ENCODE measurements at regions not wholly inside any gene's neighbourhood (a gene's known extent, or its start where the extent isn't known, plus 50 kb on each side); places are given as distances from the start of the nearest gene placed in this dataset.

DNA sequence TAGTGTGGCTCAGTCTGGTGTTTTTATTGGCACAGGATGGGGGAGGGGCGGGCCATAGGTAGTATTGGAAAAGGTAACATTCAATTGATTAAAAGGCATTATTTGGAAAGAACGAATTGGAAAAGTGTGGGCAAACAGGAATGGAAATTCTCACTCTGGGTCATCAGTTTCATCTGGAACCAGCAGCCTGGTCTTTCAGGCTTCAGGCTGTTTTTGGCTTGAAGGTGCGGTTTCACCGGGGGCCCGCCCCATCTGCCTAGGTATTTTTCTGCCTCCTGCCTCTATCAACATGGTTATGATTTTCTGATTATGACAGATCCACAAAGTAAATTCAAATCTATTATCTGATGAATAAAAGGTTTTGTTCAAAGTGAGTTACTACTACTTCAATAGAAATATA lies 59.5 kb upstream of the CD28 start:
- ChIA-PET CTCF (interaction anchor here (0.6 to 0.7 kb wide), 2 partner anchors 9 to 354 kb away, joined by 3 read pairs; no protein-coding TSS in a partner anchor), POLR2A (no interaction called here), SMC1A (ENCODE audit: uncharacterized antibody, unreplicated experiment) (no interaction called here), RAD21 (ENCODE audit: unreplicated experiment) (no interaction called here)
- no peak for DNase-seq (ENCODE audit: low read depth, low spot score)
- Histone ChIP-seq H3K4me2 (ENCODE audit: control insufficient read depth, insufficient read depth) (no peak overlapping the region), H3K27ac (ENCODE audit: control insufficient read depth, insufficient read depth) (no peak overlapping the region), H4K20me1 (ENCODE audit: control insufficient read depth, insufficient read depth) (no peaks in the 10 kb centered on the region), H3K27me3 (replicated peaks in 1 of 2; ENCODE audit: control insufficient read depth in 2 of 2, insufficient read depth in 2 of 2, low read length in 1 of 2) (0 out of 4 replicates have a peak, but pooled peaks cover 0 to 2% of the 10 kb centered on the region in 2 experiments), H3K9me3 (replicated peaks; ENCODE audit: control insufficient read depth, insufficient read depth, low read length) (no peaks in the 10 kb centered on the region; the same call in 2 of the 3 replicates), H3K4me1 (ENCODE audit: control insufficient read depth, insufficient read depth, low read length) (no peaks in the 10 kb centered on the region), H3K9ac (ENCODE audit: control insufficient read depth, insufficient read depth, low read length) (no peak overlapping the region), H3K4me3 (no peak overlapping the region), H3K36me3 (ENCODE audit: control insufficient read depth in 2 of 2, insufficient read depth in 2 of 2, low read length in 1 of 2) (no peaks in the 10 kb centered on the region), H2AFZ (ENCODE audit: control insufficient read depth, low read depth, low read length) (no peak overlapping the region), H3K79me2 (ENCODE audit: control insufficient read depth, insufficient read depth, low read length) (no peaks in the 10 kb centered on the region)
- no TSS peak for BruUV-seq (replicated peaks)
- in situ Hi-C loops (cut with MboI) = no loop called here
- WGBS (ENCODE audit: insufficient coverage, insufficient replicate concordance, low lambda C conversion rate, missing lambda C conversion rate) = 61% methylated on average over 5 of the region's 5 CpGs
- intact Hi-C loops (cut with micrococcal nuclease; ENCODE audit: unreplicated experiment) = no loop called here
- no peak for FAIRE-seq
- TF ChIP-seq ZNF274 (IDR thresholded peaks at IDR 0.05; ENCODE audit: insufficient read depth, insufficient read length) = no peak
- ATAC-seq = no peak

DNA sequence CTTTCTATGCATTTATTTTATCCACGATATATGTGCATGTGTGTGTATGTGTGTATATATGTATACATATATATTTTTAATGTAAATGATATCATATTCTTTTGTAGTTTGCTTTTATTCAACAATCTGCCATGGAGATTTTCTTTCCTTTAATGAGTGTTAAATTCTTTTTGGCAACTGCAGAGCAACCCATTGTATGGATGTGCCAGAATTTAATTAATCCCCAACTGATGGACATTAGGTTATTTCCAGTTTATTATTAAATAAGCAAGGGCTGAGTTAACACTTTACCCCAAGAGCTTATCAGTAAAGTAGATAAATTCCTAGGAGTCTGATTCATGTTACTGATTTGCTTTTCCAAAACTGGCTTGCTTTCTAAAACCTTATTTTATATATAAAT lies 58.9 kb upstream of the CD28 start:
- Histone ChIP-seq H3K4me2 (ENCODE audit: control insufficient read depth, insufficient read depth) (no peak overlapping the region), H3K27ac (ENCODE audit: control insufficient read depth, insufficient read depth) (no peak overlapping the region), H3K4me3 (no peak overlapping the region), H3K9me3 (replicated peaks; ENCODE audit: control insufficient read depth, insufficient read depth, low read length) (no peaks in the 10 kb centered on the region; the same call in 2 of the 3 replicates), H3K9ac (ENCODE audit: control insufficient read depth, insufficient read depth, low read length) (no peak overlapping the region), H3K36me3 (ENCODE audit: control insufficient read depth in 2 of 2, insufficient read depth in 2 of 2, low read length in 1 of 2) (no peaks in the 10 kb centered on the region), H2AFZ (ENCODE audit: control insufficient read depth, low read depth, low read length) (no peak overlapping the region), H3K79me2 (ENCODE audit: control insufficient read depth, insufficient read depth, low read length) (no peaks in the 10 kb centered on the region), H3K27me3 (replicated peaks in 1 of 2; ENCODE audit: control insufficient read depth in 2 of 2, insufficient read depth in 2 of 2, low read length in 1 of 2) (0 out of 4 replicates have a peak, but pooled peaks cover 0 to 2% of the 10 kb centered on the region in 2 experiments), H4K20me1 (ENCODE audit: control insufficient read depth, insufficient read depth) (no peaks in the 10 kb centered on the region), H3K4me1 (ENCODE audit: control insufficient read depth, insufficient read depth, low read length) (no peaks in the 10 kb centered on the region)
- POLR2A ChIA-PET = no interaction called here
- TF ChIP-seq POLR2A (IDR thresholded peaks at IDR 0.05; ENCODE audit: low read depth, low read length) (no peak), SMAD5 (IDR thresholded peaks at IDR 0.05; ENCODE audit: low read depth) (no peak), SP1 (IDR thresholded peaks at IDR 0.05; ENCODE audit: low read depth, low read length) (no peak), PAX8 (IDR thresholded peaks at IDR 0.05) (no peak), MTA2 (IDR thresholded peaks at IDR 0.05; ENCODE audit: low read depth) (no peak), STAT1 (conservative IDR thresholded peaks at IDR 0.05) (no peak), CREB1 (IDR thresholded peaks at IDR 0.05; ENCODE audit: low read depth) (no peak), HDGF (IDR thresholded peaks at IDR 0.05) (no peak), HDAC6 (IDR thresholded peaks at IDR 0.05; ENCODE audit: unreplicated experiment) (no peak), NFXL1 (IDR thresholded peaks at IDR 0.05; ENCODE audit: borderline replicate concordance) (no peak), ATF7 (IDR thresholded peaks at IDR 0.05; ENCODE audit: low read depth) (no peak), DPF2 (IDR thresholded peaks at IDR 0.05) (no peak), POLR2AphosphoS5 (IDR thresholded peaks at IDR 0.05; ENCODE audit: low read length) (no peak), RAD51 (IDR thresholded peaks at IDR 0.05) (no peak)
- TF ChIP-seq, protein P1, sequence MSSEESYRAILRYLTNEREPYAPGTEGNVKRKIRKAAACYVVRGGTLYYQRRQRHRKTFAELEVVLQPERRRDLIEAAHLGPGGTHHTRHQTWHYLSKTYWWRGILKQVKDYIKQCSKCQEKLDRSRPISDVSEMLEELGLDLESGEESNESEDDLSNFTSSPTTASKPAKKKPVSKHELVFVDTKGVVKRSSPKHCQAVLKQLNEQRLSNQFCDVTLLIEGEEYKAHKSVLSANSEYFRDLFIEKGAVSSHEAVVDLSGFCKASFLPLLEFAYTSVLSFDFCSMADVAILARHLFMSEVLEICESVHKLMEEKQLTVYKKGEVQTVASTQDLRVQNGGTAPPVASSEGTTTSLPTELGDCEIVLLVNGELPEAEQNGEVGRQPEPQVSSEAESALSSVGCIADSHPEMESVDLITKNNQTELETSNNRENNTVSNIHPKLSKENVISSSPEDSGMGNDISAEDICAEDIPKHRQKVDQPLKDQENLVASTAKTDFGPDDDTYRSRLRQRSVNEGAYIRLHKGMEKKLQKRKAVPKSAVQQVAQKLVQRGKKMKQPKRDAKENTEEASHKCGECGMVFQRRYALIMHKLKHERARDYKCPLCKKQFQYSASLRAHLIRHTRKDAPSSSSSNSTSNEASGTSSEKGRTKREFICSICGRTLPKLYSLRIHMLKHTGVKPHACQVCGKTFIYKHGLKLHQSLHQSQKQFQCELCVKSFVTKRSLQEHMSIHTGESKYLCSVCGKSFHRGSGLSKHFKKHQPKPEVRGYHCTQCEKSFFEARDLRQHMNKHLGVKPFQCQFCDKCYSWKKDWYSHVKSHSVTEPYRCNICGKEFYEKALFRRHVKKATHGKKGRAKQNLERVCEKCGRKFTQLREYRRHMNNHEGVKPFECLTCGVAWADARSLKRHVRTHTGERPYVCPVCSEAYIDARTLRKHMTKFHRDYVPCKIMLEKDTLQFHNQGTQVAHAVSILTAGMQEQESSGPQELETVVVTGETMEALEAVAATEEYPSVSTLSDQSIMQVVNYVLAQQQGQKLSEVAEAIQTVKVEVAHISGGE (CRISPR knock-in tag; IDR thresholded peaks at IDR 0.05) = no peak
- TF ChIP-seq, protein P2, sequence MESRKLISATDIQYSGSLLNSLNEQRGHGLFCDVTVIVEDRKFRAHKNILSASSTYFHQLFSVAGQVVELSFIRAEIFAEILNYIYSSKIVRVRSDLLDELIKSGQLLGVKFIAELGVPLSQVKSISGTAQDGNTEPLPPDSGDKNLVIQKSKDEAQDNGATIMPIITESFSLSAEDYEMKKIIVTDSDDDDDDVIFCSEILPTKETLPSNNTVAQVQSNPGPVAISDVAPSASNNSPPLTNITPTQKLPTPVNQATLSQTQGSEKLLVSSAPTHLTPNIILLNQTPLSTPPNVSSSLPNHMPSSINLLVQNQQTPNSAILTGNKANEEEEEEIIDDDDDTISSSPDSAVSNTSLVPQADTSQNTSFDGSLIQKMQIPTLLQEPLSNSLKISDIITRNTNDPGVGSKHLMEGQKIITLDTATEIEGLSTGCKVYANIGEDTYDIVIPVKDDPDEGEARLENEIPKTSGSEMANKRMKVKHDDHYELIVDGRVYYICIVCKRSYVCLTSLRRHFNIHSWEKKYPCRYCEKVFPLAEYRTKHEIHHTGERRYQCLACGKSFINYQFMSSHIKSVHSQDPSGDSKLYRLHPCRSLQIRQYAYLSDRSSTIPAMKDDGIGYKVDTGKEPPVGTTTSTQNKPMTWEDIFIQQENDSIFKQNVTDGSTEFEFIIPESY (IDR thresholded peaks at IDR 0.05) = no peak
- no peak for FAIRE-seq
- CTCF ChIA-PET = interaction anchor here (0.6 to 0.7 kb wide), 2 partner anchors 9 to 355 kb away, joined by 3 read pairs; no protein-coding TSS in a partner anchor
- WGBS (ENCODE audit: insufficient coverage, insufficient replicate concordance, low lambda C conversion rate, missing lambda C conversion rate) = 18% methylated on average over 1 of the region's 1 CpG
- SMC1A ChIA-PET (ENCODE audit: uncharacterized antibody, unreplicated experiment) = no interaction called here
- RAD21 ChIA-PET (ENCODE audit: unreplicated experiment) = no interaction called here
- no peak for ATAC-seq
- BruUV-seq (replicated peaks) = no TSS peak
- intact Hi-C loops (cut with micrococcal nuclease; ENCODE audit: unreplicated experiment) = no loop called here
- no peak for DNase-seq (ENCODE audit: low read depth, low spot score)
- in situ Hi-C loops (cut with MboI) = no loop called here

All from GM12878 (cell line).